Inflammatory macrophage treated with lipopolysaccharide for 1 hour (primary cell): ENCODE measurements at regions not wholly inside any gene's neighbourhood (a gene's known extent, or its start where the extent isn't known, plus 50 kb on each side); places are given as distances from the start of the nearest gene placed in this dataset.
"Not testable (repeated sequence)": the region's sequence is repeated elsewhere in the genome, so short reads cannot be mapped to it uniquely, and the experiment has no call there.

Experiments used
- DNase-seq, 2 donors: peaks; one replicate each; pipeline ENCODE4 v3.0.0-alpha.2; 2020 to 2022

DNA sequence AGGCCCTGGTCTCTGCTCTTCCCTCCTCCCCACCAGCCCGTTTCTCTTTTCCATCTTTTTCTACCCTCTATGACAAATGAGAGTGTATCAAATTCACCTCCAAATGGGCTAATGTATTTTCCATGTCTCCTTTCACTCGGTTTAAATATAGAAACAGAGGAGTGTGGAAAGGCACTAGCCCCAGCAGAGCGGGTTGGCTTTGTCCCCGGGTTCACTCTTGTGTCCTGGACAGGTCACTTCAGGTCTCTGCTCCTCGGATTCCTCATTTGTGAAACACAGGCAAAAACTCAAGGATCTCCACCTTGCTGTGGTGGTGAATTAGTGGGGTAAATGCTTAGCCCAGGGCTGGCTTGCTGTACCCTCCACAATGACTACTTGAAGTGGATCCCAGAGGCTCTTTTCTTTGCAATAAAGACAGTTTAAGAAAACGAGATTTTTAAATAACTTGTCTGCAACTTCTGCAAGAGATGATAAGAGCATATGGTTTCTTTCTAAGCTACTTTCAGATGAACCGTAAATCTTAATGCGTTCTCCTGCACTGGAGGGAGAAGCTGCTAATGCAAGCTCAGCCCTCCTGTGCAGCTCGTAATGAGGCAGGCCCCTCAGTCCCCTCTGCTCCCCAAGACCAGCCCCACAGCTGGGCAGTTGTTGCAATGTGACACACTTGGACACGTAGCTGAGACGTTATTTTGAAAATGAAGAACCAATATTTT, 292.9 kb downstream of the THBS2 start:
- no peak for DNase-seq

DNA sequence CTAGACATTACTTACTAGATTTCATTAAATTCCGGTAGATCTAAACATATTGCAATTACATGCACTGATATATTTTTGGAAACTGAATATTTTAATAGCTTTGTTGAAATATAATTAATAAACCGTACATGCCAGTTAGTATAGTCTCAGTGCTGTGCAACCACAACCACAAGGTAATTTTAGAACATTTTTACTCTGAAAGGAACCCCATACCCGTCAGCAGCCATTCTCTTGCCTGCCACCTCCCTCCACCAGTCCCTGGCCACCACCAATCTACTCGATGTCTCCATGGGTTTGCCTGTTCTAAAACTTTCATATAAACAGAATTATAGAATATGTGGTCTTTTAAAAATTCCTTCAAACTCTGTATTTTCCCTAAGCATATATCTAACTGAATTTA, 293.9 kb downstream of the THBS2 start:
- DNase-seq, result no peak

DNA sequence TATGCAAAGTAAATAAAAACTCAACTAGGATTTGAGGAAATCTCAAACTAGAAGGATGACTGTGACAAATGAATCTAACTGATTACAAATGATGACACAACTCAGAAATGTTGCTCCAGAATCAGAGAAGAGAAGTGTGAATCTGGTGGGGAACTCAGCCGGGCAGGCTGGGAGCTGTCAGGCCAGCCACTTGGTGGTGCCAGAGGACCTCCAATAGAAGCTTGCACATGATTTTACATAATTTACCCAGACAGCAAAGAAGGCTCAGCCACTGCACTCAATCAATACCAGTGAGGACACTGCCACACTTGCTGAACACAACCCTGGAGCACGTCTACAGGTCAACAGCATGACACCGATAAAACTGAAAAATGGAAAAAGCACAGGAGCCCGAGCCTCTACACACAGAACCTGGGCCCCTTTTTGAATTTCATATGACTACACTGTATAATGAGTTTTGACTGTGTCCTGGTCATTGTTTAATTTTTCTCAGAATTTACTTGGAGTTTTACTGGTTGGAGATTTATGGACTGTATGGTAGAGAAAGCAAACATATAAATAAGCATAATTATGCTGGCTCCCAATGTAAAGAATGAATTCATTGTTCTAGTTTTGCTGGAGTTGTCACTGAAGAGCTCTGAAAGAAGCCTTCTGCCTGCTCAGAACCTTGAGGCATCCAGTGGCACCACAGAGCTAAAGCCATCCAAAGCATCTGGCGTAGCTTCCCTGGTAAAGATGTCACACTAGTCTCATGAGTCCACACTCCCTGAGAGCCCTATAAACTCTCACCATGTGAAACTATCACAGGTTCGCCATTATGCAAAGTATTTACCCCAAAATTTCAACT, 296.5 kb downstream of the THBS2 start:
- peak; percentile 64 to 67 for DNase-seq

DNA sequence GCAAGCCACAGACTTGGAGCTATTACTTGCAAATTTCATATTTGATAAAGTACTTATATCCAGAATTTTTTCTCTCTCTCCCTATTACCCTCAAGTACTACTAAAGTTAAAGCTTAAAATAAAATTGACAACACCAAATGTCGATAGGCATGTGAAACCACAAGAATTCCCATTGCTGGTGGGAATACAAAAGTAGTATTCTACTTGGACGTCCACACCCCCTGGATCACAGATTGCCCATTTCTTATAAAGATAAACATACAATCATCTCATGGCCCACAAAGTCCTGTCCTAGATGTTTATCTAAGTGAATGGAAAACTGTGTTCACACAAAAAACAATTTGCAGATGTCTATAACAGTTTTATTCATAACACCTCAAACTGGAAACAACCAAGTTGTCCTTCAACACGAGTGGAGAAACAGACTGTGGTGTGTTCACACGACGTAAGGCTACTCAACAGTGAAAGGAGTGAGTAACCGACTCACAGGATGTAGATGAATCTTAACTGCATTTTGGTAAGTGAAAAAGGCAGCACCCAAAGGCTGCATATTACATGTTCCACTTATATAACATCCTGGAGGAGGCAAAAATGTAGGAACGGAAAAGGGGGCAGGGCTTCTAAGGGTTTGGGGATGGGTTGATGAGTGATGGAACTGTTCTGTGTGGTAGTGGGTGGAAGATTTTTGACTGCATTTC, 297.4 kb downstream of the THBS2 start:
- no peak for DNase-seq

DNA sequence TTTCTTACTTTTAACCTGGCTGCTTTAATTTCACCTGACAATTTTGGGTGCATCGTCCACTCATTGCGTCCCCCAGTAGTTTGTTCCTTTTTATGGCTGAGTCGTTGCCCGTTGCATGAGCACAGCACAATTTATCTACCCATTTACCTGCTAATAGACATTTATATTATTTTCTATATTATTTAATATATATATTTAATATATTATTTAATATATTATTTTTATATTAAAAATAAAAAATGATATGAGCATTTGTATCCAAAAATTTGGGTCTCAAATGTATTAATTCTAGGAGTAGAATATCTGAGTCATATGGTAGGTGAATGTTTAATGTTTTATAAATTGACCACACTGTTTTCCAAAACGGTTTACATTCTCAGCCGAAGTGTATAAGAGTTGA, 300.2 kb downstream of the THBS2 start:
- DNase-seq, result no peak

DNA sequence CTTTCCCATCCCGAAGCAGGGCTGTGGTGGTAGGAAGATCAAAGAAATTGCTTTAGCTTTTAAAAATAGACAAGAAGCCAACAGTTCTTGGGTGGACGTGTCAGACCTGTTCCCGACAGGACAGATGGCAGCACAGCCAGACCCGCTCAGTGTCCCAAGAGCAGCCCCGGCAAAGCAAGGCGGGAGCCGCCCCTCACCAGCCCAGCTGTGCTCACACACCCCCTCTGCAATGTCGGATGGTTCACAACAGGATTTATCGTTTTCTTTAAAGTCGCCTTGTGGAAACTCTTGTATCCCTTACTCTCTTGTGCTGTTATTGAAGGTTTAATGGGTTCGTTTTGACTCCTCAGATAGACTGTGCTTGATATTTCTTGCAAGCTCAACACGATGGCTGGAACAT, 302.4 kb downstream of the THBS2 start:
- no peak for DNase-seq

DNA sequence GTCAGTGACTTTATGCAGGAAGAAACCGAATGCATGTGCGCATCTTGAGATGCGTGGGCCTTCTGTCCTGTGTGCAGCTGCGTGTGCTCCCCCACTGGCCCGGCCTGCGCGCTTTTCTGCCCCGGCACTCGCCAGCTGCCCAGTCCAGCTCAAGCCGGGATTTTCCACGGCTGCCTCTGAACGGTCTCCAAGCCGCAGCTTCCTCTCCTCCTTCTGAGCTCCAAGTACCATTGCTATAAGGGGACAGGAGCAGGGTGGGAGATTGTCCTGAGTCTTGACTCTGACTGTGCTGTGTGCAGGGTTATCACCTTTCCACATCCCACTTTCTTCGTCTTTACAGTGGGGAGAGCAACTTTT, 302.8 kb downstream of the THBS2 start:
- no peak for DNase-seq

DNA sequence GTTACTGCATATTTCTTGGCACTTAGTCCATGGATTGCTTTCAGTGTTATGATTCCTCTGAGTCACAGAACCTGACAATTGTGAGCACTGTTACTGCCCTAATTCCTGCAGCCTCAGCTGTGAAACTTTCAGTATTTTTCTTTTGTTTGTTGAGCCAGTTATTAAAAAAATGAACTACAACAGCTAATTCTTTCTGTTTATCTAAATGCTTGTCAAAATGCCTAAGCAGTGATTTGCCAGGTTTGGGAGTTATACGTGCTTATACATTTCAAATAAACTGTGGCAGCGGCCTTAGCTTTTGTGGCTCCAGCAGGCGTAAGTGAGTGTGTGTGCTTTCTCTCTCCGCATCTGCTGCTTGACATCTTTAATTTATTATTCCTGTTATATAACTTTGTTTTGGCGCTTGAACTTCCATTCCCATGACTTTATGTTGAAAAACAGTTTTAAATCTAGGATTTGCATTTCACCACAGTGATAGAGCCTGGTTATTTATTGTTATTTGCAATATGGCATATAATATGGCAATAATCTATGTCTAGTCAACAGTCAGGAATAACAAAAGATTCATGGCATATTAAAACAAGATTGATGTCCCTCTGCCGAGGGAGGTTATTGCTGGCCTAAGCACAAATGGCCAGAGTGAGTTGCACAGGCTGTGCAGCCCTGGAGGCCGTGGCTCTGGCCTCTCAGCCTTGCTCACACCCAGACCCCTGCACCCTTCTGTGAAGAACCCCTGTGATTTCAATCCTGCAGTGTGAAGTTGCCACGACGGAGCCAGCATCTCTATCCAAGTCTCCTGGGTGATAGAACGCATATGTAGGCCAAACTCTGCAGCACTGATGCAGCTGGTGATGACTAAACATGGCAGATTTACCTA, 303.4 kb downstream of the THBS2 start:
- no peak for DNase-seq

DNA sequence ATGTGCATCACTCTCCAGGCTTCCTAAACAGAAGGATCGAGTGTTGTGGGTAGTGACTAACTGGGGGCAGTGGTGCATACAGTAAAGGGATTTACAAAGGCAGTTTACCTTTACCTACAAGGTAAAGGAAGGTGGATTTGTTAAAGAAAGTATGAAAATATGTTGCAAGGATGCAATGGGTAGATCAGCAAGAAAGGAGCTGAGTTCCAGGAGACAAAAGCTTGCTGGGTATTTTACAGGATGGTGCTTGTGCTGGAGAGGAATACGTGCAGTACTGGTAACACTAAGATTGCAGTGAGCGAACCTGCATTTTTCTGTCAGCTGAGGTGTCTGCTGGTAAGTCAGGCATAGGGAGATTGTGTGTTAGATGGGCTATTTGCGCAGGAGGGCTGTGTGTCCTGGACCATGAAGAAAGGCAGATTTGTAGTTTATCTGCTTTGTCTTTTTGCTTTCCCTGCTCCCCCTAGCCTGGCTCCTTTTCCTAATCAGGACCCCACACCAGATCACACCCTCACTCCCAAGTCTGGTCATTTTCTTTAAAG, 304.6 kb downstream of the THBS2 start:
- no peak for DNase-seq

DNA sequence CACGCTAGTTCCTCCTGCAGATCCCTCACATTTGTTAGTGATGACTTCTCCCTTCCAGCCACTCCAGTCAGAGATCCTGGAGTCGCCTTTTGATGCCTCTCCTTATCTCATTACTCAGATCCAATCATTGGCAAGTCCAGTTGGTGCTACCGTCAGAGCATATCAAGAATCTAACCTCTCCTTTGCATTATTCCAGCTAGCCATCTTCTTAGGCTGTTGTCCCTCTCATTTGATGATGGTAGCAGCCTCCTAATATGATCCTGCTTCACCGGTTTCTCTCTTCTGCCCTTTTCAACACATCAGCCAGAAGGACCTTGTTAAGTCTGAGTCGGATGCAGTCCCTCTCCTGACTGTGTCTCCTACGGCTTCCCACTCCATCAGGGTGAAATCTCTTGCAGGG, 305.6 kb downstream of the THBS2 start:
- no peak for DNase-seq

DNA sequence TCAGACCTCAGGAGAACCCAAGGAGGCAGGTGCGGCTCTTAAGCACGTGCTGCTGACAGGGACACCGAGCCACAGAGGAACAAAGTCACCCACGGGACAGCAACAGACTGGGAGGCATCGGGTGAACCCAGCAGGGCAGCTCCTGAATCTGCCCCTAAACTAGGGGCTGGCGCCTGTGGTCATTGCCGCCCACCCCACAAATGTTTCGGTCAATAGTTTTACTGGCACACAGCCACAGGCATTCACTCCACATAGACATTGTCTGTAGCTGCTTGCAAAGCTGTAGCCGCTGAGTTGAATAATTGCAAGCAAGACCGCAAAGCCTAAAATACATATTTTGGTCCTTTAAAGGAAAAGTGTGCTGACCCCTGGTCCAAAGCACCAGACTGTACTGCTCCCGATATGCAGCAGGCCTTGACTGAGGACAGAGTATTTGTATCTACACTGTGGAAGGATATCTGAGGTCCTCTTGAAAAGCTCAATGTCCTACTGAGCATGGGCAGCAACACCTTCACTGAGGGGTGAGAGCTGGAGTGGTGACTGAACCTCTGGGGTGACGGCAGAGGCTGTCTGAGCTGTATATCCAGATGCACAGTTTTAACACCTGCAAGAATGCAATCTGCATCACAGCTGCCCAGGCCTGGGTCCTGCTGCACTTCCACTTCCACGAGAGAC, 310.3 kb downstream of the THBS2 start:
- DNase-seq, result no peak

DNA sequence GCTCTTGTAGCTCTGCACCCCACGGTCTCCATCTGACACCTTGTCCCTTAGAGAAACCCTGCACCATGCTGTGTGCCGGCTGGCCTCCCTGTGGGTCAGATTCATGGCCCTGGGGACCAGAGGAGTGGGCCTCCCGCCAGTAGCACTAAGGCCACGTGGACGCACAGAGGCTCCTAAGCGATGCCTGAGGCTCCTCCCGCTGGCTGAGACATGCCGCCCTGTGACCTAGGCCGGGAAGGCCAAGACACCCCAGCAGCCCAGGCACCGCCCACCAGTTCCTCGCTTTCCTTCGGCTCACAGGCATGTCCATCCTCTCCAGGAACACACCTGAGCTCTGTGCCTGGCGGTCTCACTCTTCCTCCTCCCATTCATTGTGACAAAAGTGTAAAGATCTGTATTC, 311.0 kb downstream of the THBS2 start:
- no peak for DNase-seq

DNA sequence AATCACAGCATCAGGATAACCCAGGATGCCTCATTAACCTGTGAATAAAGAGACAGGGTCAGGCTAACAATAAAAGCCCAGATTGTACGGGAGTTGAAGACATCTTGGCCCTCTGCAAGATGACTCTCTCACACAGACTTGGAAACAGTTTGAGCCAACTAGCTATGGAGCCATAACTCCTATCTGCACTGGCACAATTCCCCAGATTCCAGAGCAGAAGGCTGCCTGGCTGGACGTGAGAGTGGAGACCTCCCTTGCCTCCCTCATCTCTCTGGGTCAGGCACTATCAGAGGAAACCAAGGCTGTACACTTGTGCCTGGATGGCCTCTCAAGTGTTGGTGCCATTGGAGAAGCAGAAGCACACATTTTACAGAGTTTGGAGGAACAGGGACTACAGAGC, 312.6 kb downstream of the THBS2 start:
- no peak for DNase-seq

DNA sequence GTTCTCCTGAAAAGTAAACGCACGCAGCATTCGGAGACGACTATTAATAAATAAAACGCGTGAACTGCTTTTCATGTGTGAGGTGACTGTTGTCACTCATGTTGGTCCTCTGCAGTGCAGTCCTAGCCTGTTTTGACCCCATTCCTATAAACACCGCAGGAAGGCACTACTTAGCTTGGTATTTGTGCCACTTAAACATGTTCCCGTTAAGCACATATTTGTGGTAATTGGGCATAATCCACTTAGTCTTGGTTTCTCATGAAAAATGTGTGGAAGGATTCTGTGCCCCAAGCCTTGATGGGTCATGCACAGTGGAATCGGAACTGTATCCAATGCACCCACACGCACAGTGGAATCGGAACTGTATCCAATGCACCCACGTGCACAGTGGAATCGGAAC, 313.9 kb downstream of the THBS2 start:
- no peak for DNase-seq

DNA sequence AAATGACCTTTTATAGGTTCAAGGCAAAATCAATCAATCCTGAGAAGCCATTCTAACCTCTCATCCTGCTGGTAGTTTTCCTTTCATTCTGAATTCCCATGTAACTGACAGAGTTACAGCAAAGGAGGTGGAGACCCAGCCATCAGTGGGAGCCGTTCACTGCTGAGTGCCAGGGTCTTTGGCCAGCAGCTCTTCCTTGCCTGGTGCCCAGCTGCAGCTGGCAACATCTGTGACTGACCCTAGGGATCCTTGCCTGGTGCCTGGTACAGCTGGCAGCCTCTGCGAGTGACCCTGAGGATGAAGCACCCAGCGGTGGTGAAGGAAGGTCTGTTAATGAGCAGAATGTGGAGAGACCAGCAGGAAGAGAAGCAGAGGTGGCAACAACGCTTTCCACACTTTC, 314.6 kb downstream of the THBS2 start:
- DNase-seq, result no peak

DNA sequence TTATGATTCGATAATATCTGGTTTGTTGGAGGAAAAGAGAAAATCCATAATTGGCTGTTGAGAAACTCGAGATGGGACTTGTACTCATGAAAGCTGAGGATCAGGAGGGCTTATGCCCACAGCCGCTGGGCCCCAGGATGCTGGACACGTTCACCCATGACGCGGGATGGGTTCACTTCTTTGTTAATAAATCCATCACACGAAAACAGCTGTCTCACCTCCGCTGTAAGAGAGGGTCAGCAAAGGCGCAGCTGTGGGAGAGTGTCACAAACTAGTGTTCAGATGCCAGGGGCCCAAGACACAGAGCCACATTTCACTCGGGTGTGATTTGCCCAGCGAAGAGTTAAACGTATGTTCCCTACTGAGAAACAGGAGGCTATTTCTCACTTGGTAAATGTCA, 315.1 kb downstream of the THBS2 start:
- no peak for DNase-seq

DNA sequence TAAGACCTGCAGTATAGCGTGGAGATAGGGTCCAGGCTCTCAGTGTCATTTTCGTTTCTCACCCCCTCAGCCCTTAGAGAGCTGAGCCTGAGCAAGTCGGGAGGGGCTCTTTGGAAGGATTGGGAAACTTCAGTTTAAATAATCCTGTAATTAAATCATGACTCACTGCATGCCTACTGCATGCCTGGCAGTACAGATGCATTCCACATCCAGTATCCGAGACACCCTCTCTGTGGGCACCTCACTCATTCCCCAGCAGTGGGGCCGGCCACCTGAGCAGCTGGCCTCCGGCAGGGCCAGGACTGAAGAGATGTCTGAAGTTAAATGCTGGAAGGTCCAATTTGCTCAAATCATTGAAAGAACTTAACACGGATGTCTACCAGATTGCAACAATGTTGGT, 316.6 kb downstream of the THBS2 start:
- no peak for DNase-seq

DNA sequence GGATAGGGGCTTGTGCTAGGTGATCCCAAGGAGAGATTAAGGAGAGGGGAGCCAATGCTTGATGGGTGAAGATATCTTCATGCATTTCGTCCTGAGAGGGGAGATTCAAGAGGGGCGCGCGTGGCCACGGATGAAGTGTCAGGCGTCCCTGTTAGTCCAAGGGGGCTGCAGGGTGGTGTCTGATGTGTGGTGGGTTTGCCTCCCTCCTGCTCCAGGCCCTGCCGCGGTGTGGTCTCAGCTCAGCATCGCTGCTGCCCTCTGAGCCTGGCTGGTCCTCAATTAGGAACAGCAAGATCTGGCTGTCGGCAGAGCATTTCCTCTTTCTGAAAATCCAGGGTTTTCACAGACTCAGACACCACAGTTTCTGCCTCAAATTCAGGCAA, 318.0 kb downstream of the THBS2 start:
- no peak for DNase-seq

DNA sequence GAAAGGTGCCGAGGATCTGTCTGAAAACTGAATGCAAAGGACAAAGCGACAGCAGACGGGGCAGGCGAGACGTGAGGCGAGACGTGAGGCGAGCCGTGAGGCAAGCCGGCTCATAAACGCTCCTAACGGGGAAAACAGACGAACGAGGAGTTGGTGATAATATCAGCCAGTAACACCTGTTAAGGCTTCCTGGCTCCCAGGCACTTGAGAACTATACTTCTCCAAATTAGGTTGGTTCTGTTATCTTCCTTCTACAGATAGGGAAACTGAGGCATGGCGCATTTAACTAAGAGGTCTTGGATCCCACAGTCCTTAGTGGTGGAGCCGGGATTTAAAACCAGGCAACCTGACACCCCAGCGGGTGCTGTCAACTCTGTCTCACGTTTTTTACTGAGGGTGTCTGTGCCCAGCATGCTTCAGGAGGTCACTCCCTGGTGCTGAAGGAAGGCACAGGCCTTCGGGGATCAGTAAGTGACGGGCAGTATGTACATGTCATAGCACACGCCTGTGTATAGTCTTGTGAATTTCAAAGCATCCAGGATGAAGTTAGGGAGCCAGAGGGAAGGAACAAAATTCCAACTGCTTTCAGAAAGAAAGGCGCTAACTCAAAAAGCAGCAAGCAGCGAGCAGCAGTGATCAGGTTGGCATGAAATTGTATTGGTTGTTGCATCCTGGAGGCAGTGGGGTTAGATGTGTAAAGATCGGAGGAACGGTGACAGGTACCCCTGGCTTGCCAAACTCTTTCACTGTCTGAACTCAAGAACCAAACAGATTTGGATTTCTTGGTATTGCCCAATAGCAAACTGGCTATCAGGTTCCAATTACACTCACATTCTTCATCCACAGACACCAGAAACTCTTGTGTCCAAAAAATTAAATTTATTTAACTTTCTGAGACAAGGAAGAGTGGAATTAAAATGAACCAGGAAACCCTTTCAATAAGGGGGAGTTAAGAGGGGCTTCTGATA, 318.7 kb downstream of the THBS2 start:
- DNase-seq, result no peak

DNA sequence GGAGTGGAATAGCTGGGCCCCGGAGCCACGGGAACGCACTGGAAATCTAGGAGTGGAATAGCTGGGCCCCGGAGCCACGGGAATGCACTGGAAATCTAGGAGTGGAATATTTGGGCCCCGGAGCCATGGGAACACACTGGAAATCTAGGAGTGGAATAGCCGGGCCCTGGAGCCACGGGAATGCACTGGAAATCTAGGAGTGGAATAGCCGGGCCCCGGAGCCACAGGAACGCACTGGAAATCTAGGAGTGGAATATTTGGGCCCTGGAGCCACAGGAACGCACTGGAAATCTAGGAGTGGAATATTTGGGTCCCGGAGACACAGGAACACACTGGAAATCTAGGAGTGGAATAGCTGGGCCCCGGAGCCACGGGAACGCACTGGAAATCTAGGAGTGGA, 321.5 kb downstream of the THBS2 start:
- not testable (repeated sequence) for DNase-seq

DNA sequence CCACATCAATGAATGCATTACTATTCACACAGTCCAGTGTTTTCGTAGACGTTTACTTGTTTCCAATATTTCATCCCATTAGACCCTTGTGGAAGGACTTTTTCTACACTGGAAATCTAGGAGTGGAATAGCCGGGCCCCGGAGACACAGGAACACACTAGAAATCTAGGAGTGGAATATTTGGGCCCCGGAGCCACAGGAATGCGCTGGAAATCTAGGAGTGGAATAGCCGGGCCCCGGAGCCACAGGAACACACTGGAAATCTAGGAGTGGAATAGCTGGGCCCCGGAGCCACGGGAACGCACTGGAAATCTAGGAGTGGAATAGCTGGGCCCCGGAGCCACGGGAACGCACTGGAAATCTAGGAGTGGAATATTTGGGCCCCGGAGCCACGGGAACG, 322.6 kb downstream of the THBS2 start:
- DNase-seq, result not testable (repeated sequence)
